Gastrocnemius medialis (tissue), 4 donors: ENCODE measurements at regions not wholly inside any gene's neighbourhood (a gene's known extent, or its start where the extent isn't known, plus 50 kb on each side); places are given as distances from the start of the nearest gene placed in this dataset.

Experiments used
- POLR2A ChIP-seq, 2 donors: fragments of 450-650 bp; IDR thresholded peaks; one replicate each; pipeline ENCODE4 v1.6.1; 2017; ENCODE audit warnings: antibody characterized with exemption in 2 of 2, mild to moderate bottlenecking in 2 of 2, moderate library complexity in 2 of 2
- TF ChIP-seq, protein P1 (sequence below), 5 experiments: fragments of 450-650 bp in 3 of 5; fragments of 200-600 bp in 2 of 5; sonication (generic) in 2 of 5; IDR thresholded peaks in 4 of 5; conservative IDR thresholded peaks in 1 of 5; 1 replicate in 4 of 5; 2 replicates in 1 of 5; pipeline ENCODE4 v1.5.1; 2016 to 2019; ENCODE audit warnings: antibody characterized with exemption in 5 of 5, mild to moderate bottlenecking in 3 of 5, moderate library complexity in 3 of 5

GRCh38 chr7:52209614-52210013 is 825.8 kb upstream of the POM121L12 start:
- TF ChIP-seq, protein P1, sequence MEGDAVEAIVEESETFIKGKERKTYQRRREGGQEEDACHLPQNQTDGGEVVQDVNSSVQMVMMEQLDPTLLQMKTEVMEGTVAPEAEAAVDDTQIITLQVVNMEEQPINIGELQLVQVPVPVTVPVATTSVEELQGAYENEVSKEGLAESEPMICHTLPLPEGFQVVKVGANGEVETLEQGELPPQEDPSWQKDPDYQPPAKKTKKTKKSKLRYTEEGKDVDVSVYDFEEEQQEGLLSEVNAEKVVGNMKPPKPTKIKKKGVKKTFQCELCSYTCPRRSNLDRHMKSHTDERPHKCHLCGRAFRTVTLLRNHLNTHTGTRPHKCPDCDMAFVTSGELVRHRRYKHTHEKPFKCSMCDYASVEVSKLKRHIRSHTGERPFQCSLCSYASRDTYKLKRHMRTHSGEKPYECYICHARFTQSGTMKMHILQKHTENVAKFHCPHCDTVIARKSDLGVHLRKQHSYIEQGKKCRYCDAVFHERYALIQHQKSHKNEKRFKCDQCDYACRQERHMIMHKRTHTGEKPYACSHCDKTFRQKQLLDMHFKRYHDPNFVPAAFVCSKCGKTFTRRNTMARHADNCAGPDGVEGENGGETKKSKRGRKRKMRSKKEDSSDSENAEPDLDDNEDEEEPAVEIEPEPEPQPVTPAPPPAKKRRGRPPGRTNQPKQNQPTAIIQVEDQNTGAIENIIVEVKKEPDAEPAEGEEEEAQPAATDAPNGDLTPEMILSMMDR (IDR thresholded peaks at IDR 0.05 in 4 of 5, conservative IDR thresholded peaks at IDR 0.05 in 1 of 5): no peak
- no peak for TF ChIP-seq POLR2A (IDR thresholded peaks at IDR 0.05)
